NCI-H1092 (cell line): ENCODE measurements at regions not wholly inside any gene's neighbourhood (a gene's known extent, or its start where the extent isn't known, plus 50 kb on each side); places are given as distances from the start of the nearest gene placed in this dataset.

Experiments
- DNase-seq: peaks from one replicate; lab custom pipeline; 2025; lab: John Stamatoyannopoulos, UW

GRCh38 chr4:13036841-13037240, 447.3 kb downstream of the RAB28 start:
- no peak for DNase-seq

DNA sequence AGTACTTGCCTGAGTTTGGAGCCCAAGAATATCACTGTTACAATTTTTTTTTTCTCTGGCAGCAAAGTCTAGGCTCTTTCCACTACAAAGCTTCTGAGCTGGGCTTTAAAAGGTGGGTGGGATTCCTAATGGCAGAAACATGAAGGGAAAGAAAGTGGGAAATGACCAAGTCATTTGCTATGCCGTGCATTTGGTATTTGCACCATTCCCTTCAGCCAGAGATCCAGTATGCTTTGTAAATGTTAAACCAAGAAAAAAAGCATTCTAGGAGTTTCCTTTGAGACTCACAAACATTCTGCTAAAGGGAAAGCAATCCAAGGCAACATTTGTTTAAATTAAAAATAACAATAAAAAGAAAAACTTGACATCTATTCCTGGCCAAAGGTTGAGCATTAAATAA, 451.2 kb downstream of the RAB28 start:
- DNase-seq, result no peak

DNA sequence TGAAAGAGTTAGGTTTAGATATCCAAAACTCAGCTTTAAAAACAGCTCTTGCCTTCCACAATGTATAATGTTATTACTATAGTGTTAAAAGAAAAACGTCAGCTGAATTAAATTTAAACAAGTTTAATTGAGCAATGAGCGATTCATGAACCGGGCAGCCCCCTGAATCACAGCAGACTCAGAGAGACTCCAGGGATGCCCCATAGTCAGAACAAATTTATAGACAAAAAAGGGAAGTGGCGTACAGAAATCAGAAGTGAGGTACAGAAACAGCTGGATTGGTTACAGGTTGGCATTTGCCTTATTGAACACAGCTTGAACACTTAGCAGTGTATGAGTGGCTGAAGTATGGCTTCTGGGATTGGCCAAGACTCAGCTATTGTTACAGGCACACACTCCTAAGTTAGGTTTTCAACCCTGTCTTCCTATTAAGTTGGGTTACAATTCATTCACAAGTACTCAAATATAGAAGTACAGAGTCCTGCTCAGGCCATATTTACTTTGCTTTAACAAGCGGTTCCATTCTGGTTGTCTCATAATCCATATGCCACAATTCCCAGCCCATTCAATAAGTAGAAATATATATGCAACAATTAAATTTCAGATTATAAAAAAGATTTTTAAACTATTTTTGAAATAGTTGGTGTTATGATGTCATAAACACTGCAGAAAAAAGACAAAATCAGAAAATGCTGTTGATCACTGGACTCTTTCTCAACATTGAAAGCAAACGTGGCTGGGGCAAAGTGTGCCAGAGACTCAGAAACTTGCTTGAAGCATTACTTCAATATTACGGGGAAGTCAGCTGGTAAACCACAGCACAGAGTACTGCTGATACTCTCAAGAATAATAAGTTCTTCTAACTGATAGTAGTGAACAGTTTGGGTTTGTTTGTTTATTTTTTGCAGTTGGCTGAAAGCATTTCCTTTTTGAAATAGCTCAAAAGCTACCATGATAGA, 459.7 kb downstream of the RAB28 start:
- DNase-seq, result no peak

GRCh38 chr4:13007802-13008470, 476.2 kb downstream of the RAB28 start:
- peak; percentile 14 for DNase-seq

- no peak for DNase-seq
Observed at GRCh38 chr4:12993923-12994322, 490.2 kb downstream of the RAB28 start.

- DNase-seq, result no peak
Observed at GRCh38 chr4:12987284-12987683, 496.9 kb downstream of the RAB28 start.

GRCh38 chr4:12979797-12980196, 504.3 kb downstream of the RAB28 start:
- DNase-seq, result no peak

GRCh38 chr4:12978310-12978709, 505.8 kb downstream of the RAB28 start:
- DNase-seq, result no peak

DNA sequence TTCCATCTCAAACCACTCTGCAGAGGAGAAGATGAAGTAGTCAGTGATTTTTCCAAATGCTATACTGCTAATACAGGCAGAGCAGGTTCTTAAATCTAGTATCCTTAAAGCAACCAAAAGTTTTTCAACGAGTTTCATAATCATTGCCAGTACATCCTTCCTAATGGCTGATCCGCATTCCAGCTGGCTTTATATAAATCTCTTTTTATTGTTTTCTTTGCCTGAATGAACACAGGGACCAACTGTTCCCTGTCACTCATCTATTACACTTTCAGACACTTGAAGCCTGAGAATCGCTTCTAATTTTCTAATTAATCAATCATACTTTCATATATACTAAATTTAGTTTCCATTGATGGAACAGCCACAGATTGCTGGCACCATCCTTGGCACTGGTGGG, 508.6 kb downstream of the RAB28 start:
- no peak for DNase-seq

DNA sequence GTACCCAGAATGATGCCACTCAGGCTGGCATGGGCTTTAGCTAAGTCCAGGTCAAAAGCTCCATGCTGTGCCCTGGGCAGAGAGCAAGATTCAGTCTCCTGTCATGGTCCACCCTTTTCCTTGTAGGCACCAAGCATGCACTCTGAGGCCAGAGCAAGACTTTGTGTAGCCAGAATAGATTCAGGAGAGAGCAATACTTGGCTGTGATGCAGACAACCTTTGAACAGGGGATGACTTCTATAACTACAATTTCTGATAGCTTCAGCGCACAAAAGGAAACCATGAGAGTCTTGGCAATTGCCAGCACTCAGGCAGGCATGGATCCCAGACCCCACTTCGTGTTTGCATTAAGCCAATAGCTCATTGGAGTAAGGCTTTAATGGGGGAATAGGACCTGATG, 510.6 kb downstream of the RAB28 start:
- DNase-seq, result no peak

DNA sequence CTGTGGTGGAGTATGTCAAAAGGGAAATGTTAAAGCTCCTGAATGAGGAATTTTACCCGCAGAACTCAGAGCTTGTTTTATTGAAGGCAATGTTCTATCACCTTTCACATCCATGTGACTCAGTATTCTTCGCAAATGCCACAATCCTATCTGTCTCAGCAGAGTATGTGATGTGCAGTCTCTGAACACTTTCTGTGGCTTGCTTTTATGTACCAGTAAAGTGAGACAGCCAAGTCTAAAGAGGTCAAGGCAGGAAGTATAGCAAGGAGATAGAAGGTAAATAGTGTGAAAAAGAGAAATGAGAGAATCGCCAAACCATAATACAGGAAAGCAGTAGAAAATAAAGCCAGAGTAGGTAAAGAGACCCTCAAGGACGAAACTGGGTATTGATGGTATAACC, 515.8 kb downstream of the RAB28 start:
- no peak for DNase-seq

DNA sequence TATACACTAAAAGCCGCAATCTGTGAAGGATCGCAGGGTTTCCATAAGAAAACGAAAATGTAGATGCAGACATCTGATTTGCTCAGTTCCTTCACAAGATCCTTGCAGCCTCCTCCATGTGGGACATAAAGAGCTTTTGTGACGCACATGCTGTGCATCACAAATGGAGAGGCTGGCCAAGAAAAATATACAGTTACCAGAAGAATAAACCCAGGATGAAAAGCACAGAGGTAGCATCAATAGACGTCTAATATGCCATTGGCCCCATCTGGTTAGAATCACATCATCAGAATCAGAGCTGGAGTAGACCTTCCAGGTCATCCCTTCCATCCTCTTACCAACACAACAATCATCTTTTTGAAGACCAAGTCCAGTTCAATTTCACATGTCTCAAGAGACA, 517.4 kb downstream of the RAB28 start:
- no peak for DNase-seq

DNA sequence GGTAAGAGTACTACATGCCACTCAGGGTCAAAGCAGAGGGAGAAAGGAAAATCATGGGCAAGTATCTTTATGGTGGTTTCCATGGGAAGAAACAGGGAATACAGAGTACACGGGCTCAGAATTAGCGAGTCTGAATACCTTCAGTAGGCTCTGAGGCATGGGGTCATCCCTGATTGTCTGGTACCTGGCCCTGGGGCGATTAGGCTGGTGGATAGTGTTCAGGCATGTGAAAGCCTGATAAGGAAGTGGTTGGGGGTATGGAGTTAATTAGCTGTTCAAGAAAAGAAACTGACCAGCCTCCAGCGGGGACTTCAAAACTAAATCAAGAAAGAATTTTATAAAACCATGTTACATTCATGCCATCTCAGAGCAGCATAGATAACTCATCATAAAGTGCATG, 518.8 kb downstream of the RAB28 start:
- no peak for DNase-seq

DNA sequence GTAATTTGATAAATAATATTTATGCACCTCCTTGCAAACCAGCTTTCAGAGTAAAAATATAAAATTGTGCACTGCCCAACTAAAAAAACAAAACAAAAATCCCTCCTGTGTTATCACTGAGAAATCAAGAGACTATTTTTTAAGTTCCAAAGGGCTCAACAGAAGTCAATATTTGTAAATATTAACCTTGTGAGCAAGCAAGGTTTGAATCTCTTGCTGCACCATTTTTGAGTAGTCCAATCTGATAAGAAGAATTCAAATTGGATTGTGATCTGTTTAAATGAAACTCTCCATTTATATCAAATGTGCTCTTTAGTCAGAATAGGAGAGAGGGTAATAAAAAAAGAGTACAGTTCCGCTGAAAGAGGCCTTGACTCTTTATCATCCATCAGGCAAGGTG, 520.2 kb downstream of the RAB28 start:
- no peak for DNase-seq

- DNase-seq, result no peak
Observed at GRCh38 chr4:12963291-12963690, 520.8 kb downstream of the RAB28 start.

- no peak for DNase-seq
Observed at GRCh38 chr4:12961713-12962112, 522.4 kb downstream of the RAB28 start.

- no peak for DNase-seq
Observed at GRCh38 chr4:12958436-12958835, 525.7 kb downstream of the RAB28 start.

- DNase-seq, result no peak
Observed at GRCh38 chr4:12957108-12957507, 527.0 kb downstream of the RAB28 start.

DNA sequence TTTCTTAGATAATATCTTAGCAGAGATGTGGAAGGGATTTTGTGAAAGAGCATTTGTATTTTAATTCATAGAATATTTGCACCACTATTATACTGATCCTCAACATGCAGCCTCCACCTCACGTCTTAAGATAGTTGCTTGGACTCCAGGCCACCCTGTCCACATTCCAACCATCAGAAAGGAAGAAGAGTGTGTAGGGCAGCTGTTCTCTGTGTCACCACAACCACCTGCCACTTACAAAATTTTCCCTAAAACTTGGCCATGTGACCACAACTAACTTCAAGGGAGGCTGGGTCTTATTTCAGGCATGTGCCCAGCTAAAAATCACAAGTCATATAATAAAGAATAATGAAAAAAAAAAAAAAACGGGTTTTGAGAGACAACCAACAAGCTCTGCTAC, 528.1 kb downstream of the RAB28 start:
- no peak for DNase-seq

DNA sequence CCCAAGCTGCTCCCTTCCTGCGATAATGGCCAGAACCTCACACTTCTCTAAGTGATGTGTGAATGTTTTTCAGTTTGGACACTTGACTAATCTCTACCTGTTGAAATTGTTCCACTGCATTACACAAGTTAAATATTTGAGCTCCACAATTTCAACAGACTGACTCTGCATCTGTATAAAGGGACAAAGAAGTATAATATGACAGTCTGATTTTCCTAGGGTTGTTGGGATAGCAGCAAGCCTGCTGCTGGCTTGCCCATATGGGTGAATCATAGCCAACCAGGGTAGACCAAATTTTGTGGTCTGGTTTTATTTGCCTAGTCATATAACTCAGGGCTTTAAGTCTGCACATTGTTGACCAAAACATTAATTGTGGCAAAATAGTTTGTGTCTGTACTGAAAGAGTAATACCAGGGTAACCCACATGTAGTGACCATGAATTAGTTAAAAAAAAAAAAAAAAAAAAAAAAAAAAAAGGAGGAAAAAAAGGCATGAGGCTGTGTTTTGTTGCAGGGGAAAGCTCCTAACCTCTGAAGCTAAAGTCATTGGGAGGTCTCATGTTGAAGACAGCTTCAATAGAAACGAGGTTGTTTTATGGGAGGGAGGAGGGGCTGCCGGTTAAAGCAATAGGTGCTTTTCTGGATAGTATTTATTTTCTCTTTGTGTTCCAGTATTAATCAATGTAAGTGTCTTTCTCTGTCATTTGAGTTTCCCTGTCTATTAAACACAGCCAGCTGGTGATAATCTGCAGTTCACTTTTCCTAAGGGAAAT, 534.2 kb downstream of the RAB28 start:
- no peak for DNase-seq

DNA sequence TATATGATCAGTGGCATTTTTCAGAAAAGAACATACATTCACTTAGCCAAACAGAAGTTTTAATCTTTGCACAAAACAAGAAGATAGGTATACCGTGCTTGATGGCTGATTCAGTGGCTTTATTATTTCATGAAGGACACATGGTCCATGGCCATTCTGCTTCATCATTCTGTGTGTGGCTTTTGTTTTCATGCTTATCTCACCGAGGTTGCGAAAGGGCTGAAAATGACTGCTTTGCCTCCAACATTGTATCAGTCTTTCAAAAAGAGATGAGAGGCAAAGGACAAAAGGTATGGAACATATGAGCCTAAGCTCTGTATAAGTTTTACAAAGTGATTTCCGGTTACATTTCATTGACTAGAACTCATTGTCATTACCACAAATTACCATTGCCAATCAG, 541.1 kb downstream of the RAB28 start:
- DNase-seq, result no peak

DNA sequence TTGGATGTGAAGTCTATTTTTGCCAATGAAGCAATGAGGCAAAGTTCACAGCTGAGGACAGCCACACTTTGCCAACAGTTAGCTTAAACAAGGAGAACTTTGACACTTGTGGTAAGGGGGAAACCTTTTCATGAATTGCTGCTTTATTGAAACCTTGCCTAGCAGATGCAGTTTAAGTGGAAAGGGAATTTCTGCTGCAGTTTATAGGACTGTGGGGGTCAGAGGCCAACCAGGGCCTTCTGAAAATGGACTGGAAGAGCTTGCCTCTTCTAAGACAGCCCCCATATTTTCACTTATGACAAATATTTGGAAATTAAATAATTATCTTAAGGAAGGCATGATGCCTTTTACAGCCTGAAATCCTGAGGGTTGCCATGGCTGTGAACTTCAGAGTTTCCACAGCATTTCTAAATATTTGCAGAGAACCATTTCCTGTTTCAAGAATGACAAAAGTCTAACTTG, 550.3 kb downstream of the RAB28 start:
- no peak for DNase-seq
